ENCODE measurements at regions not wholly inside any gene's neighbourhood (a gene's known extent, or its start where the extent isn't known, plus 50 kb on each side); places are given as distances from the start of the nearest gene placed in this dataset.

DNA sequence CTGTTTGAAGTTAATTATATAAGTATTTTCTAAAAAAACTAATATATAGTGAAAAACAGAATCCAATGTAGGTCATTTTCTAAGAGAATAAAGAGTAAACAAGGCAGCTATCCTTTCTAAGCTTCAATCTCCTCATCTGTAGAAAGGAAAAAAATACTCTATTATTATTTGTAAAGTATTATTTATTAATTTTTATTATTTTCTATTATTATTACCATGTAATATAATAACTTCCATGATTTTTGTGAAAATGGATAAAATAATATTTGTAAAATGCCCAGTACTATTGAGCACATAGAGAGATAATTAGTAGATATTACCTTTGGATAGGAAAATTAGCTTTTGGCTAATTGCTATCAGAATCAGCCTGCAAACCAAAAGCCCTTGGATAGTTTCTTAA, 684.4 kb downstream of the MTRR start:
- TF ChIP-seq, protein P1, sequence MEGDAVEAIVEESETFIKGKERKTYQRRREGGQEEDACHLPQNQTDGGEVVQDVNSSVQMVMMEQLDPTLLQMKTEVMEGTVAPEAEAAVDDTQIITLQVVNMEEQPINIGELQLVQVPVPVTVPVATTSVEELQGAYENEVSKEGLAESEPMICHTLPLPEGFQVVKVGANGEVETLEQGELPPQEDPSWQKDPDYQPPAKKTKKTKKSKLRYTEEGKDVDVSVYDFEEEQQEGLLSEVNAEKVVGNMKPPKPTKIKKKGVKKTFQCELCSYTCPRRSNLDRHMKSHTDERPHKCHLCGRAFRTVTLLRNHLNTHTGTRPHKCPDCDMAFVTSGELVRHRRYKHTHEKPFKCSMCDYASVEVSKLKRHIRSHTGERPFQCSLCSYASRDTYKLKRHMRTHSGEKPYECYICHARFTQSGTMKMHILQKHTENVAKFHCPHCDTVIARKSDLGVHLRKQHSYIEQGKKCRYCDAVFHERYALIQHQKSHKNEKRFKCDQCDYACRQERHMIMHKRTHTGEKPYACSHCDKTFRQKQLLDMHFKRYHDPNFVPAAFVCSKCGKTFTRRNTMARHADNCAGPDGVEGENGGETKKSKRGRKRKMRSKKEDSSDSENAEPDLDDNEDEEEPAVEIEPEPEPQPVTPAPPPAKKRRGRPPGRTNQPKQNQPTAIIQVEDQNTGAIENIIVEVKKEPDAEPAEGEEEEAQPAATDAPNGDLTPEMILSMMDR (IDR thresholded peaks at IDR 0.05), result no peak
- TF ChIP-seq POLR2A (IDR thresholded peaks at IDR 0.05), result no peak
- TF ChIP-seq POLR2AphosphoS5 (IDR thresholded peaks at IDR 0.05), result no peak
